PC-9 (cell line): ENCODE measurements at regions not wholly inside any gene's neighbourhood (a gene's known extent, or its start where the extent isn't known, plus 50 kb on each side); places are given as distances from the start of the nearest gene placed in this dataset.

Experiments used
- BruUV-seq: library from RNA; stranded (reverse); fragments of 400-500 nt; replicated peaks from 2 replicates; lab custom pipeline; 2021; lab: Mats Ljungman, UMichigan
- CTCF ChIA-PET: fragments of 300-600 bp; sonication (Branson Sonifier 250); formaldehyde crosslinking; loops from one replicate; lab custom pipeline; 2022; ENCODE audit warnings: antibody characterized with exemption; lab: Charles Lee
- POLR2A ChIA-PET: fragments of 300-600 bp; sonication (Branson Sonifier 250); formaldehyde crosslinking; loops from one replicate; lab custom pipeline; 2022; ENCODE audit warnings: antibody characterized with exemption; ENCODE audit not compliant: unreplicated experiment; lab: Charles Lee
- DNase-seq, 2 experiments: peaks; one replicate each; pipeline versions ENCODE4 v3.0.0 to v3.0.0-alpha.2; 2015 to 2022; ENCODE audit warnings: mixed read lengths in 1 of 2
- H2AFZ ChIP-seq: fragments of 200-600 bp; sonication (generic); 2 replicates; pipeline ENCODE4 v1.8.1; 2017; ENCODE audit warnings: antibody characterized with exemption
- H3F3A ChIP-seq: fragments of 200-600 bp; sonication (generic); 2 replicates; pipeline ENCODE4 v1.8.1; 2017; ENCODE audit warnings: antibody characterized with exemption, mild to moderate bottlenecking, low read depth; ENCODE audit not compliant: insufficient read depth
- H3K27ac ChIP-seq: fragments of 200-600 bp; sonication (generic); 2 replicates; pipeline ENCODE4 v1.6.1; 2016; ENCODE audit warnings: mixed run types
- H3K27me3 ChIP-seq: fragments of 200-600 bp; sonication (generic); 2 replicates; pipeline ENCODE4 v1.6.1; 2016; ENCODE audit warnings: low read depth, mixed run types; ENCODE audit not compliant: insufficient read depth
- H3K36me3 ChIP-seq: fragments of 200-600 bp; sonication (generic); 2 replicates; pipeline ENCODE4 v1.6.1; 2016; ENCODE audit warnings: low read depth, mixed run types
- H3K4me1 ChIP-seq: fragments of 200-600 bp; sonication (generic); replicated peaks from 2 replicates; pipeline ENCODE4 v1.6.1; 2016; ENCODE audit warnings: mixed run types; ENCODE audit not compliant: insufficient read depth
- H3K4me2 ChIP-seq: fragments of 200-600 bp; sonication (generic); 2 replicates; pipeline ENCODE4 v1.6.1; 2017; ENCODE audit warnings: mixed run types
- H3K4me3 ChIP-seq: fragments of 200-600 bp; sonication (generic); 2 replicates; pipeline ENCODE4 v1.6.1; 2016; ENCODE audit warnings: mixed run types
- H3K79me2 ChIP-seq: fragments of 200-600 bp; sonication (generic); 2 replicates; pipeline ENCODE4 v1.6.1; 2017; ENCODE audit warnings: low read depth, mixed run types
- H3K9me2 ChIP-seq: fragments of 200-600 bp; sonication (generic); 2 replicates; pipeline ENCODE4 v1.8.1; 2017; ENCODE audit warnings: mild to moderate bottlenecking; ENCODE audit not compliant: insufficient read depth
- H3K9me3 ChIP-seq: fragments of 200-600 bp; sonication (generic); 2 replicates; pipeline ENCODE4 v1.8.1; 2016; ENCODE audit warnings: low read depth; ENCODE audit not compliant: insufficient read depth
- H4K20me1 ChIP-seq: fragments of 200-600 bp; sonication (generic); 2 replicates; pipeline ENCODE4 v1.8.1; 2017; ENCODE audit not compliant: insufficient read depth
- EZH2 ChIP-seq: fragments of 200-600 bp; sonication (generic); IDR thresholded peaks from 2 replicates; pipeline ENCODE4 v1.8.0; 2017; ENCODE audit warnings: antibody characterized with exemption, low read depth
- intact Hi-C: fragments of 100-400 bp; cut with micrococcal nuclease; formaldehyde crosslinking; loops from one replicate; pipeline ENCODE4 v1.10.0; 2022; ENCODE audit not compliant: unreplicated experiment
- TF ChIP-seq, protein P1 (sequence below): fragments of 200-600 bp; sonication (generic); conservative IDR thresholded peaks from 2 replicates; pipeline ENCODE4 v1.6.1; 2017; ENCODE audit warnings: mixed run types, antibody characterized with exemption, mild to moderate bottlenecking, moderate library complexity

DNA sequence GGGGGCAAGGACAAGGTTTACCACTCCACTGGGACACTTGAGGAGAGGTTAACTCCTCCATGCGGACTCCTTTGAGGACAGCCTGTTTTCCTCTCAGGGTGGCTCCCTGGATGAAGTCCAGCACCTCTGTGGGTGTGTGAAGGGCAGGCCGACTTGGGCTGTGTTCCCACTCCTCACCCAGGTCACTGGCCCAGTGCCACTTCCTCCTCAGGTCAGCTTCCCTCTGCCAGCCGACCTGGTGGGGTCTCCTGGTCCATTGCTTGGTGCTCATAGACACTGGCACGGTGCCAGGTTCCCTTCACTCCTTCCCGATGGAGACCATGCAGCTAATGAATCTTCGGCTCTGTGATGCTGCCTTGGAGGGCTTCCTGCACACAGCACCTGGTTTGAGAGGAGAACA lies 146.4 kb upstream of the RTL1 start:
- CTCF ChIA-PET: no interaction called here
- H2AFZ ChIP-seq: no peak overlapping the region

DNA sequence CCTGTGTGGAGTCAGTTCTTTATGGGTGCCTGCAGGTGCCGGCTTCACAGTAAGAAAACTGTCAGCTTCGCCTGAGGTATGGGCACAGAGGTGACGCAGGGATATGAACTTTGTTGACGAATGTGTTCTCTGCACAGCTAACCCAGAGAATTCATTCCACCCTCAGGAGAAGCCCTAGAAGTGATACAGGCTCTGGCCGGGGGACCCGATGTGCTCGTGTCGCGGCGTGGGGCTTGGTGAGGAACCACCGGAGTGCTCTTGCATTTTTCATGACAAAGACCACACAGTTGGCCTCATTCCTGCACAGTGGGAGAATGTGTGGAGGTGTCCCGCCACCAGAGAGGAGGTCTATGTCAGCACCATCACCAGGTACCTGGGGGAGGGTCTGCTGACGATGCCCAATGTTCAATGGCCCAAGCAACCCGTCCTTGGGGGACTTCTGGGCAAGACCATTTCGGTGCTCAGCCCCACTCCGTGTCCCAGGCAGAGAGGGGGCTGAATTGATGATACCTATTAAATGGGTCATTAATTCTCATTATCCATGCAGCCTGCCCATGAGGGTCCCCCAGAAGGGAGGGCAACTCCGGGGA lies 147.5 kb upstream of the RTL1 start:
- intact Hi-C loops: no loop called here
- Histone ChIP-seq H3K27me3 (peaks cover 90% of the 10 kb centered on the region), H3K9me2 (no peaks in the 10 kb centered on the region), H3K4me2 (no peak overlapping the region), H3F3A (no peaks in the 10 kb centered on the region), H3K79me2 (no peaks in the 10 kb centered on the region), H3K9me3 (no peaks in the 10 kb centered on the region), H4K20me1 (no peaks in the 10 kb centered on the region), H3K36me3 (no peaks in the 10 kb centered on the region), H3K4me3 (no peak overlapping the region), H2AFZ (no peak overlapping the region), H3K27ac (no peak overlapping the region), H3K4me1 (no peaks in the 10 kb centered on the region)
- POLR2A ChIA-PET: no interaction called here
- no TSS peak for BruUV-seq
- CTCF ChIA-PET: no interaction called here
- DNase-seq: no peak
- TF ChIP-seq EZH2: no peak
- TF ChIP-seq, protein P1, sequence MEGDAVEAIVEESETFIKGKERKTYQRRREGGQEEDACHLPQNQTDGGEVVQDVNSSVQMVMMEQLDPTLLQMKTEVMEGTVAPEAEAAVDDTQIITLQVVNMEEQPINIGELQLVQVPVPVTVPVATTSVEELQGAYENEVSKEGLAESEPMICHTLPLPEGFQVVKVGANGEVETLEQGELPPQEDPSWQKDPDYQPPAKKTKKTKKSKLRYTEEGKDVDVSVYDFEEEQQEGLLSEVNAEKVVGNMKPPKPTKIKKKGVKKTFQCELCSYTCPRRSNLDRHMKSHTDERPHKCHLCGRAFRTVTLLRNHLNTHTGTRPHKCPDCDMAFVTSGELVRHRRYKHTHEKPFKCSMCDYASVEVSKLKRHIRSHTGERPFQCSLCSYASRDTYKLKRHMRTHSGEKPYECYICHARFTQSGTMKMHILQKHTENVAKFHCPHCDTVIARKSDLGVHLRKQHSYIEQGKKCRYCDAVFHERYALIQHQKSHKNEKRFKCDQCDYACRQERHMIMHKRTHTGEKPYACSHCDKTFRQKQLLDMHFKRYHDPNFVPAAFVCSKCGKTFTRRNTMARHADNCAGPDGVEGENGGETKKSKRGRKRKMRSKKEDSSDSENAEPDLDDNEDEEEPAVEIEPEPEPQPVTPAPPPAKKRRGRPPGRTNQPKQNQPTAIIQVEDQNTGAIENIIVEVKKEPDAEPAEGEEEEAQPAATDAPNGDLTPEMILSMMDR: no peak

More for the DNA sequence above, 146.4 kb upstream of the RTL1 start:
- Histone ChIP-seq H3K27me3 (peaks cover 89% of the 10 kb centered on the region), H3F3A (no peaks in the 10 kb centered on the region), H3K9me3 (no peaks in the 10 kb centered on the region), H3K4me3 (no peak overlapping the region), H3K79me2 (no peaks in the 10 kb centered on the region), H3K9me2 (no peaks in the 10 kb centered on the region), H3K27ac (no peak overlapping the region), H3K4me1 (no peaks in the 10 kb centered on the region), H3K36me3 (no peaks in the 10 kb centered on the region), H3K4me2 (no peak overlapping the region), H4K20me1 (no peaks in the 10 kb centered on the region)
- BruUV-seq: no TSS peak
- POLR2A ChIA-PET: no interaction called here
- intact Hi-C loops: no loop called here
- TF ChIP-seq, protein P1: no peak
- TF ChIP-seq EZH2: no peak
- DNase-seq: no peak

DNA sequence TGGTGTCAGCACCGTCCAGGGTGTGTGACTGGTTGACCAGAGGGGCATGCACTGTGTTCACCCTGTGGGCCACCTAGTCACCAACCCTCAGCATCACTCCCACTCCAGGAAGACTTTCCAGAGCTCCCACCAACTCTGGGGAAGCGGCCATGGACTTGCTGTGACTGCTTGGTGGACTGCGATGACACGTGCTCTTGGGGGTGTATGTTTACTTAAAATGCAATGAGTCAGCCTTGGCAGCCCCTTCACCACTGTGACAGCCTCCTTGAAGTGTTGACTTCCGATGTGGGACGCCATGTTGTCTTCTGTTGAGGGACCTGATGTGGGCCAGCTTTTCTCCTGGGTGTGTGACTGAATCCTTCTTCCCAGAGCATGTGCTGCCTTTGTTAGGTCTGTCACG lies 151.1 kb upstream of the RTL1 start:
- no peaks in the 10 kb centered on the region for H3K79me2 ChIP-seq
- no peak overlapping the region for H2AFZ ChIP-seq
- ChIA-PET POLR2A (no interaction called here), CTCF (no interaction called here)
- H3K4me1 ChIP-seq: no peaks in the 10 kb centered on the region
- TF ChIP-seq, protein P1: no peak
- no peak for TF ChIP-seq EZH2
- intact Hi-C loops: no loop called here
- no TSS peak for BruUV-seq
- no peak overlapping the region for H3K27ac ChIP-seq
- H3K4me2 ChIP-seq: no peak overlapping the region
- H3K9me3 ChIP-seq: no peaks in the 10 kb centered on the region
- H3F3A ChIP-seq: no peaks in the 10 kb centered on the region
- peaks cover 78% of the 10 kb centered on the region for H3K27me3 ChIP-seq
- H3K36me3 ChIP-seq: no peaks in the 10 kb centered on the region
- DNase-seq: no peak
- H4K20me1 ChIP-seq: no peaks in the 10 kb centered on the region
- H3K9me2 ChIP-seq: no peaks in the 10 kb centered on the region
- no peak overlapping the region for H3K4me3 ChIP-seq
